ENCODE measurements at regions not wholly inside any gene's neighbourhood (a gene's known extent, or its start where the extent isn't known, plus 50 kb on each side); places are given as distances from the start of the nearest gene placed in this dataset.
"Not testable (repeated sequence)": the region's sequence is repeated elsewhere in the genome, so short reads cannot be mapped to it uniquely, and the experiment has no call there.

GRCh38 chr15:59892985-59893384 is 111.1 kb upstream of the FOXB1 start:
- no peak for DNase-seq (ENCODE audit: low read depth, low spot score)
- ChIA-PET RAD21 (ENCODE audit: low non-redundant PET in 1 of 2, low total read pairs in 2 of 2, uncharacterized antibody in 2 of 2, unreplicated experiment in 2 of 2) (no interaction called here), POLR2A (no interaction called here), CTCF (interaction anchor here (0.6 kb wide), 1 partner anchor 165 kb away, joined by 3 read pairs; no protein-coding TSS in a partner anchor)
- no peak overlapping the region for H3K4me3 ChIP-seq (replicated peaks in 1 of 2; ENCODE audit: low read depth in 1 of 2, low read length in 2 of 2)
- H4K20me1 ChIP-seq (ENCODE audit: insufficient read depth) = no peaks in the 10 kb centered on the region
- H3K27me3 ChIP-seq (ENCODE audit: insufficient read depth, low read length) = peaks cover 24% of the 10 kb centered on the region
- H3K4me1 ChIP-seq (ENCODE audit: control insufficient read depth in 1 of 2, insufficient read depth in 2 of 2, low read length in 2 of 2) = no peaks in the 10 kb centered on the region
- no TSS peak for BruUV-seq (replicated peaks)
- no peak overlapping the region for H2AFZ ChIP-seq (ENCODE audit: low read depth, low read length, poor library complexity, severe bottlenecking)
- no peak overlapping the region for H3K27ac ChIP-seq (ENCODE audit: low read depth, low read length)
- no peaks in the 10 kb centered on the region for H3K9me2 ChIP-seq (ENCODE audit: insufficient read depth)
- no peak overlapping the region for H3K9ac ChIP-seq (ENCODE audit: low read length)
- no peaks in the 10 kb centered on the region for H3K79me2 ChIP-seq (ENCODE audit: insufficient read depth, low read length)
- intact Hi-C loops (cut with micrococcal nuclease) = no loop called here
- TF ChIP-seq EZH2 (IDR thresholded peaks at IDR 0.05) (no peak), REST (IDR thresholded peaks at IDR 0.05; ENCODE audit: low read depth) (peak; percentile 67), CTCF (IDR thresholded peaks at IDR 0.05 in 2 of 3, conservative IDR thresholded peaks at IDR 0.05 in 1 of 3; ENCODE audit: borderline replicate concordance in 1 of 3, insufficient read depth in 1 of 3, low read depth in 2 of 3, low read length in 2 of 3) (no peak), ZBTB33 (IDR thresholded peaks at IDR 0.05; ENCODE audit: extremely low read depth, insufficient replicate concordance, low read length) (no peak), ATF3 (IDR thresholded peaks at IDR 0.05) (no peak), EZH2phosphoT487 (IDR thresholded peaks at IDR 0.05; ENCODE audit: borderline replicate concordance) (no peak), MAX (IDR thresholded peaks at IDR 0.05) (no peak)
- no peak for ATAC-seq
- H3K36me3 ChIP-seq (ENCODE audit: control insufficient read depth in 1 of 2, insufficient read depth in 2 of 2, low read length in 2 of 2) = no peaks in the 10 kb centered on the region
- H3K4me2 ChIP-seq (ENCODE audit: low read length) = no peak overlapping the region
- no peaks in the 10 kb centered on the region for H3K9me3 ChIP-seq (ENCODE audit: control insufficient read depth in 1 of 2, insufficient read depth in 1 of 2, low read depth in 1 of 2, low read length in 2 of 2)

- DNase-seq (ENCODE audit: low read depth, low spot score); H3K9me3 ChIP-seq (ENCODE audit: control insufficient read depth in 1 of 2, insufficient read depth in 1 of 2, low read depth in 1 of 2, low read length in 2 of 2); CTCF ChIA-PET; H3K4me1 ChIP-seq (ENCODE audit: control insufficient read depth in 1 of 2, insufficient read depth in 2 of 2, low read length in 2 of 2); H3K36me3 ChIP-seq (ENCODE audit: control insufficient read depth in 1 of 2, insufficient read depth in 2 of 2, low read length in 2 of 2); H3K79me2 ChIP-seq (ENCODE audit: insufficient read depth, low read length); H3K27ac ChIP-seq (ENCODE audit: low read depth, low read length); ATAC-seq; POLR2A ChIA-PET; H3K4me3 ChIP-seq (replicated peaks in 1 of 2; ENCODE audit: low read depth in 1 of 2, low read length in 2 of 2); RAD21 ChIA-PET (ENCODE audit: low non-redundant PET in 1 of 2, low total read pairs in 2 of 2, uncharacterized antibody in 2 of 2, unreplicated experiment in 2 of 2); H4K20me1 ChIP-seq (ENCODE audit: insufficient read depth); H3K9me2 ChIP-seq (ENCODE audit: insufficient read depth); H3K4me2 ChIP-seq (ENCODE audit: low read length); H2AFZ ChIP-seq (ENCODE audit: low read depth, low read length, poor library complexity, severe bottlenecking); H3K9ac ChIP-seq (ENCODE audit: low read length); BruUV-seq (replicated peaks); intact Hi-C loops (cut with micrococcal nuclease): not testable (repeated sequence)
- peaks cover 26% of the 10 kb centered on the region for H3K27me3 ChIP-seq (ENCODE audit: insufficient read depth, low read length)
These were observed 116.2 kb upstream of the FOXB1 start for GRCh38 chr15:59887870-59888269.

All from HCT116 (cell line).